ENCODE measurements at regions not wholly inside any gene's neighbourhood (a gene's known extent, or its start where the extent isn't known, plus 50 kb on each side); places are given as distances from the start of the nearest gene placed in this dataset.
"Not testable (repeated sequence)": the region's sequence is repeated elsewhere in the genome, so short reads cannot be mapped to it uniquely, and the experiment has no call there.

DNA sequence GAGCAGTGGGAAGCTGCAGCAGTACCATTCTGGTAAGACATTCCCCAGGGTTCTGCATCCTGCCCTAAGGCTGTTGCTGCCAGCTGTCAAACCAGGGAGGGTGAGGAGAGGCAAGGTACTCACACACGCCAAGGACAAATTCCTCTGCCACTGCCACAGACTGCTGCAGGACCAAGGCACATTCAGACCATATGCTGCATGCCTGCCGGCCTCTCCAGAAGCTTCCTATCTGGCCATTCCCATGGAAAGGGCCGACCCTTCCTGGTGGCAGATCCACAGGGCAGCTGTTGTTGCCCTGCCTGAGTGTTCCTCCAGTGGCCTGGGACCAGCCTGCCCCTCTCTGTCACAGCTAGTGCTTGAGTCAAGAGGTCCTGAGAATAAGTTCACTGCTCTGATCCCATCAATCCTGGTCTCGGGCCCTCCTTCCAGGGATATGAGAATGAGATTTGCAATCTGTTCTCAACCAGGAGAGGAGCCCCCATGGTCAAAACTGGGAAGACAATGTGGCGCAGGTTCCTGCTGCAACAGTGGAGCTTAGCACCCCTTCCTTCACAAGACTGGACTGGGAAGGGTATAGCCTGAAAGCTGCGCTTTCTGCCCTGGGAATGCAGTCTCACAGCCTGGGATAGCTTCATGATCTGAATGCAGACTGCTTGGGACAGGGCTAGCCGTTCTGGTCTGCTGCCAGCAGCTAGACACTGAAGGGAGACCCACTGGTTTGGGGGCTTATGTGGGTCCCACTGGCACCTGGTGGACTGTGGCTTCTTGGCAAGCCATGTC is 342.5 kb upstream of the NDST3 start:
- DNase-seq (ENCODE audit: low read depth): no peak

DNA sequence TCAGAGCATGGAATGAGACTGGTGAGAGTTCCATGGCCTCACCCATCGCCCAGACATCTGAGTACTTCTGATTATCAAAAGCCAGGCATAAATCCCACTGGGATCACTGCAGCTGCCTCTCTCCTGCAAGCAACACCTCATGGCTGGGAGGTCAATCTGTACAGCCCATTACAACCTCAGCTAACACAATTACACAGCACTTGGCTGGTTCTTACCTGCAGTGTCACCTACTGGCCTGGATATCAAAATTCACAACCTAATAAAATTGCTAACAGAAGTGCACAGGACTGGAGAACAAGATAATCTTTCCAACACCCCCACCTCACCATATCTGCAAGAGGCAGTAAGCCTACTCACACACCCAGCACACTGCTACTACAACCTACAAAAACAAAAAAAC is 341.7 kb upstream of the NDST3 start:
- DNase-seq (ENCODE audit: low read depth): no peak

- DNase-seq (ENCODE audit: low read depth): no peak
Observed at GRCh38 chr4:117699595-117699994, 334.7 kb upstream of the NDST3 start.

- no peak for DNase-seq (ENCODE audit: low read depth)
Observed at GRCh38 chr4:117700111-117700892, 334.0 kb upstream of the NDST3 start.

DNA sequence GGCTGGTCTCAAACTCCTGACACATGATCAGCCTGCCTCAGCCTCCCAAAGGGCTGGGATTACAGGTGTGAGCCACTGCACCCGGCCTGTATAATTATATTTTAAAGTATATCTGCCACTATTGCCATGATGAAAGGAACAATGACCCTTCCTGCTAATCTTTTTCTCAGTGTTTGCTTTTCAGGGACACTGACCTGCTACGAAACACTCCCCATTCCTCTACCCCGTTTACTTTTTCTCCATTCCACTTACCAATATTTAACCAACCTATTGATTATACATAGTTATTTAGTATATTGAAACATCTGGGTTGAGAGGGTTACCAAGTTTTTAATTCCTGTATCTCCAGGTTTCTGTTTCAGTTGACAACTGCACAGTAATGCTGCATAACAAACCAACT is 331.9 kb upstream of the NDST3 start:
- no peak for DNase-seq (ENCODE audit: low read depth)

- no peak for DNase-seq (ENCODE audit: low read depth)
Observed at GRCh38 chr4:117704721-117705120, 329.6 kb upstream of the NDST3 start.

- DNase-seq (ENCODE audit: low read depth): no peak
Observed at GRCh38 chr4:117740736-117741135, 293.6 kb upstream of the NDST3 start.

- DNase-seq (ENCODE audit: low read depth): not testable (repeated sequence)
Observed at GRCh38 chr4:117745379-117745778, 288.9 kb upstream of the NDST3 start.

GRCh38 chr4:117755438-117755837 is 278.8 kb upstream of the NDST3 start:
- DNase-seq (ENCODE audit: low read depth): no peak

DNA sequence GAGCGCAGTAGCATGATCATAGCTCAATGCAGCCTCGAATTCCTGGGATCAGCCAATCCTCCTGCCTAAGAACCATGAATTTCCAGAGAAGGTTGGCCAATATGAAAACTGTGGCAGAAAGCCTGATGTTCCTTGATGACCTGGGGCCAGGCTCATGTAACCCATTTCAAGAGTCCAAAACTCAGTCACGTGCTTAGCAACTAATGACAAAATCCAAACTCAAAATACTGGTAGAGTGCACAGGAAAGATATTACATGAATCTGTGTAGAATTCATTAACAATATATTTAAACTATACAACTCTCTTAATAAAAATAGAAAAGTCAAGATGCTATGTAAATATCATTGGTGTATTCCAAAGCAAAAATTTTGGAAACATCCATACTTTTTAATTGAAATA is 265.7 kb upstream of the NDST3 start:
- no peak for DNase-seq (ENCODE audit: low read depth)

DNA sequence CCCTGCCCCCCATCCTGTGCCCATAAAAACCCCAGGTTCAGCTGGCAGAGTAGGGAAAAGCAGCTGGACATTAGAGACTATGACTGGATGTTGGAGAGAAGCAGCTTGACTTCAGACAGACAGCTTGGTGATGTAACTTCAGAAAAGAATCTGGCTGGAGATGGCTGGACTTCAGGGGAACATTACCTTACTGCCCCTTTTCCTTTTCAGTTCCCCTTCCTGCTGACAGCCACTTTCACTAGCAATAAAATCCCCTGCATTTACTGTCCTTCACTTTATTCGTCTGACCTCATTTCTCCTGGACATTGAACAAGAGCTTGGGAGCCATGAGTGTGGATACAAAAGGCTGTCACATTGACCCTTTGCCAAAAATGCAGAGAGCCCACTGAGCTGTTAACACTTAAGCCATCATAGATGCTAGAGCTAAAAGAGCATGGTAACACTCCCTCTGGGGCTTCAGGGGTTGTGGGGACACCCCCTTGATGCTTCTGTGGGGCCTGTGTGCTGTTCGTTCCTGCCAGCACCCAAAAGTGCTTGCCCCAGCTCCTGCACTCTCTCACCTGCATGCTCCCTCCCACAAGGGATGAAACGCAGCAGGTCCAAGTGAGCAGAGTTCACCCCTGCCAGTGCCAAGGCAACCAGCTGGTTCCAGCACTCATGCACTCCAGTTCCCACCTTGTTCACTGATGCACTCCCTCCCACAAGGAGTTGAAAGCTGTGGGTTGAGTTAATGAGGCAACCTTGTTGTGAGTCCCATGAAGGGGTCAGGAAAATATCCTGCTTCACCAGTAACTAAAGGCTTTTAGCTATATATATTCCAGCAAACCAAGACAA is 263.8 kb upstream of the NDST3 start:
- DNase-seq (ENCODE audit: low read depth): no peak

- DNase-seq (ENCODE audit: low read depth): no peak
Observed at GRCh38 chr4:117771647-117772337, 262.5 kb upstream of the NDST3 start.

- no peak for DNase-seq (ENCODE audit: low read depth)
Observed at GRCh38 chr4:117773064-117773936, 261.0 kb upstream of the NDST3 start.

GRCh38 chr4:117777721-117778120 is 256.6 kb upstream of the NDST3 start:
- no peak for DNase-seq (ENCODE audit: low read depth)

DNA sequence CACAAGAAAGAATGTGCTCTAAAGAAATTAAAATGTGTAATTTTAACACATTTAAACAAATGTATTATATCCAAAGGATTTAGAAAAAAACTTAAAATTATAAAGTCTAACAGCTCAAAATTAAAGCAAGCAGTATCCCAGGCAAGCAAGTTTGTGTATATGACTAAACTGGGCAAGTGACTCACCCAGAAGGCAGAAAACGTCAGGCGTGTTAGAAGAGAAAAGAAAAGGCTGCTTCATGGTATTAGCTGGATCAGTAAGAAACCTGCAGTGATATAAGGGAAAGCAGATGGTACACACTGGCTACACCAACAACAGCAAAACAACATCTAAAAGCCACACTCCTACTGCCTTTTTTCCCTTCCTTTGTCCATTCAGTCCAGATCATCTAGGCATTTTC is 250.6 kb upstream of the NDST3 start:
- DNase-seq (ENCODE audit: low read depth): no peak

DNA sequence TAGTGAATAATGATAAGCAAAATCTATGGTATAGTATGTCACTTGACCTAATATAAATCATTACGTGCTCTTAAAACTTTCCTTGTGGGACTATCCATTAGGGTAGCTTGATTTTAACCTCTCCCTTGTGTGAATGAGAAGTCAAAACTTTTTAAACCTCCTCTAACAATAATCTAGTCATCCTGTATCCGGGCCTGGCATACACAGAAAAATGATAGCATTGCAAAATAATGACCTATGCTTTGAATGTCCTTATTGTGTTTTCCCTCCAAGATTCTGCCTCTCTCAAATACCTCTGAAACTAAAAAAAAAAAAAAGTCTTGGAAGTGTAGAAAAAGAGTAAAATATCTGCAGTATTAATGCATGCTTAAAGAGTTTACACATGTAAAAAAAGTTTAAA is 250.0 kb upstream of the NDST3 start:
- no peak for DNase-seq (ENCODE audit: low read depth)

GRCh38 chr4:117786566-117786965 is 247.7 kb upstream of the NDST3 start:
- no peak for DNase-seq (ENCODE audit: low read depth)

DNA sequence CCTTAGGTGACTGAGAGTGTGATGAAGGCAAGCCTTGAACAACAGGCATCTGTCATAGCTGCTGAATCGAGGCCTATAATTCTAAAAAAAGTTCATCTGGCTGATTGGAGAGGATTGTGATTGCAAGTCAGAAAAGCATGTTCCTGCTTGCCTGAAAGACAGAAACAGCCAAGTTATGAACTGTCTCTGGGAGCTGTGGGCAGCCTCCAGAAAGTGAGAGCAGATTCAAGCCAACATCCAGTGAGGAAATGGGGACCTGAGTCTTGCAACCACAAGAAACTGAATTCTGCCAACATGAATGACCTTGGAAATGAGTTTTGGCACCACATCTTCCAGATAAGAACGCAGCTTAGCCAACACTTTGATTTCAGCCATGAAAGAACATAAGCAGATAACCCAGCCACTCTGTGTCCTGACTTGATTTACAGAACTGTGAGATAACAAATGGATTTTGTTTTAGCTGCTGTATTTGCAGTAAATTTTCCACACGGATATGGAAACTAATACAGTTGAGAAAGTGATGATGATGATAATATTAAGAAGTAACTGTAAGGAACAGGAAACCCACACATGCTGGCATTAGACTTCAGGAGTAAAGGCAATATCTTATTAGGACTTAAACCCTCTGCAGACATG is 240.3 kb upstream of the NDST3 start:
- no peak for DNase-seq (ENCODE audit: low read depth)

DNA sequence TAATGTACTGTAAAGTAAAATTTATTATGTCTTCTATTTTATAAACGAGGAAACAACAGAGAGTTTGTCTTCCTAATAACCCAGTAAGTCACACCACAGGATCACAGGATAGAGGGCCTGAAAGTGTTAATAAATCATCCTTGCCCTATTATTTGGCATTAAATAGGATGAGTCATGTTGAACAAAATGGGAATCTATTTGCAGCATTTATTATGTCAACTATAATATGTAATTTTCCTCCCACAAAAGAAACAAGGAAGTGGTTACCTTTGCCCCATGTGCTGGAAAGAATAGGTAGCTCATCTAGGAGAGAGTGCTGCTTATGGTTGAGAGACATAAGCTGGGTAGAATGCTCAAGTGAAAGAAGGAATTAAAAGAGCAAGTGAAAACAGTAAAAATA is 237.6 kb upstream of the NDST3 start:
- no peak for DNase-seq (ENCODE audit: low read depth)

GRCh38 chr4:117800636-117801035 is 233.7 kb upstream of the NDST3 start:
- no peak for DNase-seq (ENCODE audit: low read depth)

DNA sequence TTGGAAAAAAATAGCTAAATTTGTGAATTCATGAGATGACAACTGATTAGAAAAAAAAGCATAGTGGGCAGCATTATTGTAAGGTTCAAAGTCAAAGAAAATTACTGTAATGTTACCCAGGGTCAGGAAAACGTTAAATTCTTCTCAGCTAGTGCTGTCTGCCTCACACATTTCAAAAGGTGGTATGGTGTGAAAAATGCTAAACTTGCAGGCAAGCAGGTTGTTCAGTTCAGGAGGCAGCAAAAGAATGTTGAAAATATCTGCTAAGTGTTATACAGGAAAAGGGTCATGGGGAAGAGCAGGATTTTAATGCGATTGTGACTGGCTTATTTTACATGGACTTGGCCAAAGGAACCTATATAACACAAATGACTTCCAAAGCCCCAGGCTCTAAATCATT is 232.5 kb upstream of the NDST3 start:
- DNase-seq (ENCODE audit: low read depth): no peak

All from GM04504 (cell line).